Stomach (tissue), 8 donors: ENCODE measurements at regions not wholly inside any gene's neighbourhood (a gene's known extent, or its start where the extent isn't known, plus 50 kb on each side); places are given as distances from the start of the nearest gene placed in this dataset.

Experiments
- DNase-seq, 2 donors: peaks; one replicate each; pipeline versions ENCODE4 v3.0.0 to v3.0.0-alpha.2; 2013 to 2019
- H3K27ac ChIP-seq, 5 donors: fragments of 200-600 bp in 4 of 5; sonication (generic) in 4 of 5; one replicate each; pipeline ENCODE4 v1.5.1; 2013 to 2019; ENCODE audit warnings: mild to moderate bottlenecking in 1 of 5, moderate library complexity in 1 of 5
- H3K27me3 ChIP-seq, 3 donors: fragments of 200-600 bp; sonication (generic); one replicate each; pipeline ENCODE4 v1.5.1; 2017 to 2019; ENCODE audit warnings: mixed run types in 1 of 3
- H3K36me3 ChIP-seq, 4 donors: fragments of 200-600 bp; sonication (generic); 1 replicate in 3 of 4; 2 replicates in 1 of 4; pipeline ENCODE4 v1.5.1; 2016 to 2019
- H3K4me1 ChIP-seq, 4 donors: fragments of 200-600 bp; sonication (generic); one replicate each; pipeline ENCODE4 v1.5.1; 2016 to 2019
- H3K4me3 ChIP-seq, 4 donors: fragments of 200-600 bp; sonication (generic) in 3 of 4; one replicate each; pipeline ENCODE4 v1.5.1; 2016 to 2019; ENCODE audit warnings: mild to moderate bottlenecking in 1 of 4
- H3K9me3 ChIP-seq, 4 donors: fragments of 200-600 bp; sonication (generic); one replicate each; pipeline ENCODE4 v1.5.1; 2016 to 2019
- EP300 ChIP-seq: sonication (generic); formaldehyde crosslinking; IDR thresholded peaks from one replicate; pipeline ENCODE4 v1.6.1; 2017; ENCODE audit warnings: antibody characterized with exemption
- POLR2A ChIP-seq, 4 donors: fragments of 450-650 bp; IDR thresholded peaks; one replicate each; pipeline ENCODE4 v1.6.1; 2016; ENCODE audit warnings: antibody characterized with exemption in 4 of 4, control low read depth in 2 of 4, mild to moderate bottlenecking in 1 of 4, moderate library complexity in 1 of 4
- POLR2AphosphoS5 ChIP-seq, 3 donors: sonication (generic); formaldehyde crosslinking; IDR thresholded peaks; one replicate each; pipeline ENCODE4 v1.6.1; 2016; ENCODE audit warnings: antibody characterized with exemption in 3 of 3
- WGBS, 5 donors: extraction: QIAGEN DNeasy Blood & Tissue Kit in 3 of 5; methylation state at CpG; one replicate each; pipeline versions ENCODE4 v1.1.5 to v1.1.7; 2013 to 2018; 5-methylcytosine and 5-hydroxymethylcytosine counted together
- intact Hi-C: fragments of 100-400 bp; cut with DNase I; formaldehyde crosslinking; loops from one replicate; pipeline ENCODE4 v1.15.1; 2023; ENCODE audit warnings: low total_unique reads
- TF ChIP-seq, protein P1 (sequence below), 7 experiments: fragments of 450-650 bp in 4 of 7; fragments of 200-600 bp in 3 of 7; sonication (generic) in 3 of 7; IDR thresholded peaks; one replicate each; pipeline ENCODE4 v1.5.1; 2016 to 2019; ENCODE audit warnings: antibody characterized with exemption in 7 of 7, control low read depth in 2 of 7, mild to moderate bottlenecking in 1 of 7
- donor health status: healthy with polysubstance abuse.
- donor health status: Bipolar disorder and iron deficiency.
- donor health status: healthy.

DNA sequence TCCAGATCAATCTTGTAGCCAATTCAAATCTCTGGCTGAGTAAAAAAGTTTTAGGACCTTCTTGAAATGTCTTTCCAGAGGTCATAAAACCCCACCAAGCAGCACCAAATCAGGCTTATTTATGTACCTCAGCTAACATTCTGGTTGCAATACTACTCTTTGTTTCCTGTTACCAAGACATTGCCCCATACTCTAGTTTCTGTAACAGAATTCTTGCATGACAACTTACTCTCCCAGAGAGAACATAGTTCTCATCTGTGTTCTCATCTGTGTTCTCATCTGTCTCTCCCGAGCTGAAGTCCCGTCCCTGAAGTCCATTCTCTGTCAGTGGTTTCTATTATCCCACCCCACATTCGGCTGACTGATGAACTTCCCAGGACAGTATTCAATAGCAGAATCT lies 1285.1 kb downstream of the XPNPEP1 start:
- no peak for TF ChIP-seq POLR2AphosphoS5 (IDR thresholded peaks at IDR 0.05)
- no peak for TF ChIP-seq POLR2A (IDR thresholded peaks at IDR 0.05)
- TF ChIP-seq, protein P1, sequence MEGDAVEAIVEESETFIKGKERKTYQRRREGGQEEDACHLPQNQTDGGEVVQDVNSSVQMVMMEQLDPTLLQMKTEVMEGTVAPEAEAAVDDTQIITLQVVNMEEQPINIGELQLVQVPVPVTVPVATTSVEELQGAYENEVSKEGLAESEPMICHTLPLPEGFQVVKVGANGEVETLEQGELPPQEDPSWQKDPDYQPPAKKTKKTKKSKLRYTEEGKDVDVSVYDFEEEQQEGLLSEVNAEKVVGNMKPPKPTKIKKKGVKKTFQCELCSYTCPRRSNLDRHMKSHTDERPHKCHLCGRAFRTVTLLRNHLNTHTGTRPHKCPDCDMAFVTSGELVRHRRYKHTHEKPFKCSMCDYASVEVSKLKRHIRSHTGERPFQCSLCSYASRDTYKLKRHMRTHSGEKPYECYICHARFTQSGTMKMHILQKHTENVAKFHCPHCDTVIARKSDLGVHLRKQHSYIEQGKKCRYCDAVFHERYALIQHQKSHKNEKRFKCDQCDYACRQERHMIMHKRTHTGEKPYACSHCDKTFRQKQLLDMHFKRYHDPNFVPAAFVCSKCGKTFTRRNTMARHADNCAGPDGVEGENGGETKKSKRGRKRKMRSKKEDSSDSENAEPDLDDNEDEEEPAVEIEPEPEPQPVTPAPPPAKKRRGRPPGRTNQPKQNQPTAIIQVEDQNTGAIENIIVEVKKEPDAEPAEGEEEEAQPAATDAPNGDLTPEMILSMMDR (IDR thresholded peaks at IDR 0.05): no peak
- TF ChIP-seq EP300: no peak
- WGBS, 5 donors: 81 to 90% (median 86%) methylated on average over 3 of the region's 3 CpGs
- intact Hi-C loops: no loop called here

DNA sequence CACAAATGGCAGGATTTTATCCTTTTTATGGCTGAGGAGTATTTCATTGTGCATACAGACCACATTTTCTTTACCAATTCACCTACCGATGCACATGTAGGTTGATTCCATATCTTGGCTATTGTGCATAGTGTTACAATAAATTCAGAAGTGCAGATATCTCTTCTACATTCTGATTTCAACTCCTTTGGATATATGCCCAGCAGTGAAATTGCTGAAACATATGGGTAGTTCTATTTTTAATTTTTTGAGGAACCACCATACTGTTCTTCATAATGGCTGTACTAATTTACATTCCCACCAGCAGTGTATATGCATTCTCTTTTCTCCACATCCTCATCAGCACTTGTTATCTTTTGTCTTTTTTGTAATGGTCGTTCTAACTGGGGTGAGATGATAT lies 1290.3 kb downstream of the XPNPEP1 start:
- no peaks in the 10 kb centered on the region for H3K9me3 ChIP-seq
- H3K4me1 ChIP-seq: no peaks in the 10 kb centered on the region
- no peak for DNase-seq
- no peaks in the 10 kb centered on the region for H3K27me3 ChIP-seq
- intact Hi-C loops: no loop called here
- no peaks in the 10 kb centered on the region for H3K36me3 ChIP-seq
- no peak for TF ChIP-seq EP300
- TF ChIP-seq POLR2A (IDR thresholded peaks at IDR 0.05): no peak
- no peak for TF ChIP-seq POLR2AphosphoS5 (IDR thresholded peaks at IDR 0.05)
- TF ChIP-seq, protein P1 (IDR thresholded peaks at IDR 0.05): no peak
- no peak overlapping the region for H3K4me3 ChIP-seq
- WGBS, 5 donors: 60 to 73% (median 65%) methylated on average over 2 of the region's 2 CpGs
- no peak overlapping the region for H3K27ac ChIP-seq

More for the DNA sequence above, 1285.1 kb downstream of the XPNPEP1 start:
- H3K4me1 ChIP-seq: no peaks in the 10 kb centered on the region
- no peaks in the 10 kb centered on the region for H3K36me3 ChIP-seq
- no peak for DNase-seq
- no peak overlapping the region for H3K4me3 ChIP-seq
- H3K27ac ChIP-seq: no peak overlapping the region
- no peaks in the 10 kb centered on the region for H3K9me3 ChIP-seq
- no peaks in the 10 kb centered on the region for H3K27me3 ChIP-seq

DNA sequence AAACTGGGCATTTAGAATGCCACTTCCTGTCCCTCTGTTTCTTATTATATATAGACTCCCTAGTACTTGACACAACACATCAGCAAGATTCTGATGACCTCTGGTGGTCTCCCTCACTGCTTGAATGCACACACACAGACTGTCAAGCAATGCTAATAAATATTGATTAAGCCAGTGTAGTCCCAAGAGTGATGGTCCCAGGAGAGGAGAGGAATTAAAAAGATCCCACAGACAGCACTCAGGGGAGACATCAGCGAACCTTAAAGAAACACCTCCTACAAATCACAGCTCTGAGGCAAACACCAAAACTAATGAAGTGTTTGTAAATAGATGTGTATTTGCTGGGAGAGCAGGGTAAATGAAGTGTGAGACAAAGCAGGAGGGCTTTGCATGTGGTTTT lies 1291.2 kb downstream of the XPNPEP1 start:
- no peaks in the 10 kb centered on the region for H3K36me3 ChIP-seq
- no peaks in the 10 kb centered on the region for H3K9me3 ChIP-seq
- H3K27ac ChIP-seq: no peak overlapping the region
- H3K27me3 ChIP-seq: no peaks in the 10 kb centered on the region
- no peak for DNase-seq
- 32 to 71% (median 42%) methylated on average over 1 of the region's 1 CpG for WGBS, 5 donors
- intact Hi-C loops: no loop called here
- TF ChIP-seq, protein P1 (IDR thresholded peaks at IDR 0.05): no peak
- TF ChIP-seq POLR2AphosphoS5 (IDR thresholded peaks at IDR 0.05) (no peak), POLR2A (IDR thresholded peaks at IDR 0.05) (no peak), EP300 (no peak)
- no peaks in the 10 kb centered on the region for H3K4me1 ChIP-seq
- H3K4me3 ChIP-seq: no peak overlapping the region

DNA sequence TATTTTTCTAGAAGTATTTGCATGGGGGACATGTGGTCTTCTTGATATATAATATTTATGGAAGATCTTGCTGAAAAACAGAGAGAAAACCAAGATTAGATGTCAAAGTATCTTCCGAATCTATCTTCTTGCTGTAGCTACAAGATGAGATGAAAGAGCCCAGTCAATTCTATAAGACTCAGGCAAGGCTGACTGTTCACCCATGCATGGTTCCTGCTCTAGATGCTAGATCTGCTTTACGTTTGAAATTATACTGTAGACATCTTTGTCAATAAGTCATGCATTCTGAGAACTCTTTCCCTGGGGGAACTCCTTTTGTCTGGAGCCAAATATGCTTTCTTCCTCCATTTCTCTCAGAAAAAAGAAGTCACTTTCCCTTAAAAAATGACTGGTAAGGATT lies 1292.0 kb downstream of the XPNPEP1 start:
- H3K4me1 ChIP-seq: no peaks in the 10 kb centered on the region
- no peaks in the 10 kb centered on the region for H3K27me3 ChIP-seq
- no peaks in the 10 kb centered on the region for H3K9me3 ChIP-seq
- intact Hi-C loops: no loop called here
- H3K27ac ChIP-seq: no peak overlapping the region
- DNase-seq: no peak
- TF ChIP-seq POLR2AphosphoS5 (IDR thresholded peaks at IDR 0.05) (no peak), POLR2A (IDR thresholded peaks at IDR 0.05) (no peak), EP300 (no peak)
- TF ChIP-seq, protein P1 (IDR thresholded peaks at IDR 0.05): no peak
- H3K4me3 ChIP-seq: no peak overlapping the region
- H3K36me3 ChIP-seq: no peaks in the 10 kb centered on the region
- 69 to 80% (median 78%) methylated on average over 2 of the region's 2 CpGs for WGBS, 5 donors
